Upper lobe of left lung (tissue), 6 donors: ENCODE measurements at regions not wholly inside any gene's neighbourhood (a gene's known extent, or its start where the extent isn't known, plus 50 kb on each side); places are given as distances from the start of the nearest gene placed in this dataset.

ENCODE experiments used
- ATAC-seq, 2 donors: fragments of 200-7000 bp; cut with Tn5 transposase; one replicate each; pipeline ENCODE4 v1.9.1; 2022; ENCODE audit warnings: mild to moderate bottlenecking in 2 of 2, moderate library complexity in 2 of 2; ENCODE audit not compliant: low FRiP score in 2 of 2
- DNase-seq, 2 donors: peaks; one replicate each; pipeline ENCODE4 v3.0.0-alpha.2; 2019 to 2020
- H3K27ac ChIP-seq, 4 donors: fragments of 200-600 bp; sonication (generic); one replicate each; pipeline ENCODE4 v1.5.1; 2016 to 2019
- H3K27me3 ChIP-seq, 4 donors: fragments of 200-600 bp; sonication (generic); one replicate each; pipeline ENCODE4 v1.5.1; 2017 to 2019
- H3K36me3 ChIP-seq, 4 donors: fragments of 200-600 bp; sonication (generic); one replicate each; pipeline ENCODE4 v1.5.1; 2016 to 2019
- H3K4me1 ChIP-seq, 4 donors: fragments of 200-600 bp; sonication (generic); one replicate each; pipeline ENCODE4 v1.5.1; 2018 to 2019
- H3K4me3 ChIP-seq, 4 donors: fragments of 200-600 bp; sonication (generic); one replicate each; pipeline ENCODE4 v1.5.1; 2017 to 2019; ENCODE audit warnings: mild to moderate bottlenecking in 2 of 4, moderate library complexity in 1 of 4
- H3K9me3 ChIP-seq, 4 donors: fragments of 200-600 bp; sonication (generic); one replicate each; pipeline ENCODE4 v1.5.1; 2018 to 2019
- EP300 ChIP-seq, 4 donors: sonication (generic); formaldehyde crosslinking; IDR thresholded peaks; one replicate each; pipeline ENCODE4 v1.5.1; 2017; ENCODE audit warnings: antibody characterized with exemption in 4 of 4, control low read depth in 2 of 4
- POLR2A ChIP-seq, 4 donors: fragments of 450-650 bp; IDR thresholded peaks; one replicate each; pipeline ENCODE4 v1.5.1; 2016 to 2017; ENCODE audit warnings: antibody characterized with exemption in 4 of 4, mild to moderate bottlenecking in 2 of 4
- POLR2AphosphoS5 ChIP-seq, 2 donors: sonication (generic); formaldehyde crosslinking; IDR thresholded peaks; one replicate each; pipeline ENCODE4 v1.5.1; 2017; ENCODE audit warnings: antibody characterized with exemption in 2 of 2
- WGBS, 2 donors: methylation state at CpG; one replicate each; pipeline ENCODE4 v1.1.5; 2017 to 2018; 5-methylcytosine and 5-hydroxymethylcytosine counted together
- TF ChIP-seq, protein P1 (sequence below), 6 experiments: fragments of 450-650 bp in 4 of 6; fragments of 200-600 bp in 2 of 6; sonication (generic) in 2 of 6; IDR thresholded peaks; one replicate each; pipeline ENCODE4 v1.5.1; 2016 to 2019; ENCODE audit warnings: antibody characterized with exemption in 6 of 6
- donor health status: DM: no; HTN: no; CAD: no; lungs with moderate emphysema.
- donor health status: DM: no; HTN: yes; CAD: no; lungs with severe emphysema.

GRCh38 chr6:18328070-18328469 lies 59.1 kb upstream of the RNF144B start:
- H3K4me1 ChIP-seq = peaks cover 0 to 15% (median 10%) of the 10 kb centered on the region in 4 donors
- TF ChIP-seq, protein P1, sequence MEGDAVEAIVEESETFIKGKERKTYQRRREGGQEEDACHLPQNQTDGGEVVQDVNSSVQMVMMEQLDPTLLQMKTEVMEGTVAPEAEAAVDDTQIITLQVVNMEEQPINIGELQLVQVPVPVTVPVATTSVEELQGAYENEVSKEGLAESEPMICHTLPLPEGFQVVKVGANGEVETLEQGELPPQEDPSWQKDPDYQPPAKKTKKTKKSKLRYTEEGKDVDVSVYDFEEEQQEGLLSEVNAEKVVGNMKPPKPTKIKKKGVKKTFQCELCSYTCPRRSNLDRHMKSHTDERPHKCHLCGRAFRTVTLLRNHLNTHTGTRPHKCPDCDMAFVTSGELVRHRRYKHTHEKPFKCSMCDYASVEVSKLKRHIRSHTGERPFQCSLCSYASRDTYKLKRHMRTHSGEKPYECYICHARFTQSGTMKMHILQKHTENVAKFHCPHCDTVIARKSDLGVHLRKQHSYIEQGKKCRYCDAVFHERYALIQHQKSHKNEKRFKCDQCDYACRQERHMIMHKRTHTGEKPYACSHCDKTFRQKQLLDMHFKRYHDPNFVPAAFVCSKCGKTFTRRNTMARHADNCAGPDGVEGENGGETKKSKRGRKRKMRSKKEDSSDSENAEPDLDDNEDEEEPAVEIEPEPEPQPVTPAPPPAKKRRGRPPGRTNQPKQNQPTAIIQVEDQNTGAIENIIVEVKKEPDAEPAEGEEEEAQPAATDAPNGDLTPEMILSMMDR (IDR thresholded peaks at IDR 0.05) = no peak
- TF ChIP-seq EP300 (IDR thresholded peaks at IDR 0.05) = no peak
- TF ChIP-seq POLR2A (IDR thresholded peaks at IDR 0.05) = no peak
- no peak for TF ChIP-seq POLR2AphosphoS5 (IDR thresholded peaks at IDR 0.05)
- peak overlapping the region; percentile 66 to 85 (median 75) for H3K27ac ChIP-seq
- no peaks in the 10 kb centered on the region for H3K27me3 ChIP-seq
- WGBS, 2 donors = 69 to 71% methylated on average over 2 of the region's 2 CpGs
- H3K4me3 ChIP-seq = no peak overlapping the region
- no peaks in the 10 kb centered on the region for H3K36me3 ChIP-seq
- no peaks in the 10 kb centered on the region for H3K9me3 ChIP-seq
- ATAC-seq (no peak), DNase-seq (no peak)

- WGBS, 2 donors = 52 to 66% methylated on average over 5 of the region's 5 CpGs
- ATAC-seq (peak; percentile 33 to 76), DNase-seq (peak in 1 of 2 donors; percentile 87)
- peaks cover 0 to 15% (median 10%) of the 10 kb centered on the region in 4 donors for H3K4me1 ChIP-seq
- H3K36me3 ChIP-seq = no peaks in the 10 kb centered on the region
- peak in 1 of 2 donors; percentile 47 for TF ChIP-seq POLR2AphosphoS5 (IDR thresholded peaks at IDR 0.05)
- TF ChIP-seq EP300 (IDR thresholded peaks at IDR 0.05) = no peak
- no peak for TF ChIP-seq POLR2A (IDR thresholded peaks at IDR 0.05)
- TF ChIP-seq, protein P1 (IDR thresholded peaks at IDR 0.05) = no peak
- H3K27ac ChIP-seq = peak overlapping the region; percentile 66 to 85 (median 75)
- no peaks in the 10 kb centered on the region for H3K27me3 ChIP-seq
- H3K9me3 ChIP-seq = no peaks in the 10 kb centered on the region
- H3K4me3 ChIP-seq = no peak overlapping the region
Measured at GRCh38 chr6:18327626-18328025, 59.5 kb upstream of the RNF144B start.

GRCh38 chr6:18326980-18327379 lies 60.2 kb upstream of the RNF144B start:
- Histone ChIP-seq H3K4me3 (no peak overlapping the region), H3K27me3 (no peaks in the 10 kb centered on the region), H3K27ac (peak overlapping the region in 3 of 4 donors; percentile 22 to 70 (median 51)), H3K4me1 (peaks cover 0 to 15% (median 10%) of the 10 kb centered on the region in 4 donors), H3K36me3 (no peaks in the 10 kb centered on the region), H3K9me3 (no peaks in the 10 kb centered on the region)
- 69 to 73% methylated on average over 6 of the region's 6 CpGs for WGBS, 2 donors
- ATAC-seq (no peak), DNase-seq (no peak)
- TF ChIP-seq POLR2A (IDR thresholded peaks at IDR 0.05) (no peak), EP300 (IDR thresholded peaks at IDR 0.05) (no peak), POLR2AphosphoS5 (IDR thresholded peaks at IDR 0.05) (no peak)
- TF ChIP-seq, protein P1 (IDR thresholded peaks at IDR 0.05) = no peak

DNA sequence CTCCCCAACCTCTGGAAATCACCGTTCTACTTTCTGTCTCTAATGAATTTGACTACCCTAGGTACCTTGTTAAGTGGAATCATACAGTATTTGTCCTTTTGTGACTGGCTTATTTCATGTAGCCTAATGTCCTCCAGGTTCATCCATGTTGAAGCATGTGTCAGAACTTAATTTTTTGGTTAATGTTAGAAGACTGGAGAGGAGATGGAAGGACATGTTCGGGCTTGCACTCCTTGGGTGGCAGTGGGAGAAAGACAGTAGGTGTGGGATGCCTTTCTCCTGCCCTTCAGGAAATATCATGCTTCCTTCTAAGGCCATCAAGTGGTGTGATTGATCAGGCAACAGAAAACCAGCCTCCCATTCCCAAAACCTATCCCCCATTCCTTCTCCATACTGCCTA lies 61.1 kb upstream of the RNF144B start:
- ATAC-seq (no peak), DNase-seq (no peak)
- H3K4me3 ChIP-seq = no peak overlapping the region
- peaks cover 0 to 15% (median 10%) of the 10 kb centered on the region in 4 donors for H3K4me1 ChIP-seq
- no peaks in the 10 kb centered on the region for H3K36me3 ChIP-seq
- TF ChIP-seq EP300 (IDR thresholded peaks at IDR 0.05) = no peak
- TF ChIP-seq, protein P1 (IDR thresholded peaks at IDR 0.05) = no peak
- no peak for TF ChIP-seq POLR2A (IDR thresholded peaks at IDR 0.05)
- no peak for TF ChIP-seq POLR2AphosphoS5 (IDR thresholded peaks at IDR 0.05)
- WGBS, 2 donors = 65 to 67% methylated on average over 2 of the region's 2 CpGs
- H3K27me3 ChIP-seq = no peaks in the 10 kb centered on the region
- no peaks in the 10 kb centered on the region for H3K9me3 ChIP-seq
- H3K27ac ChIP-seq = no peak overlapping the region

DNA sequence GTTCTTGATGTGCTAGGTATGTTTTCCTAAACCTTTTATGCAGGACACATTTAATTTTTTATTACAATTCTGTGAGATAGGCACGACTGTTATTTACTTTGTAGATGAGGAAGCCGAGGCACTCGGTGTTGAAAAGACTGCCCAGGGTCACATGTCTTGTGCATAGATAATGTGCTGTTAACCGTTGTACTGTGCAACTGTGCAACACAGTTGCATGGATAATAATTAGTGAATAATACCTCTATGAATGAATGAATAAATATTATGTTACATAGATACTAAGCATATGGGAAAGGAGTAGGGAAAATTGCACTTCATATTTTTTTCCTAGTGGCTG lies 60.3 kb upstream of the DEK start:
- H3K9me3 ChIP-seq = no peaks in the 10 kb centered on the region
- H3K36me3 ChIP-seq = no peaks in the 10 kb centered on the region
- no peak for TF ChIP-seq EP300 (IDR thresholded peaks at IDR 0.05)
- H3K27ac ChIP-seq = no peak overlapping the region
- H3K4me1 ChIP-seq = peaks cover 0 to 15% (median 10%) of the 10 kb centered on the region in 4 donors
- ATAC-seq (peak in 1 of 2 donors; percentile 45), DNase-seq (peak in 1 of 2 donors; percentile 38)
- H3K4me3 ChIP-seq = no peak overlapping the region
- no peaks in the 10 kb centered on the region for H3K27me3 ChIP-seq
- WGBS, 2 donors = 25 to 29% methylated on average over 4 of the region's 4 CpGs
